Rectal smooth muscle tissue (tissue), 1 donor: ENCODE measurements at regions not wholly inside any gene's neighbourhood (a gene's known extent, or its start where the extent isn't known, plus 50 kb on each side); places are given as distances from the start of the nearest gene placed in this dataset.

Experiments used
- H3K27ac ChIP-seq: one replicate; pipeline ENCODE4 v1.7.0; 2013; ENCODE audit warnings: low read depth, low read length, inconsistent platforms
- H3K27me3 ChIP-seq: one replicate; pipeline ENCODE4 v1.7.0; 2013; ENCODE audit warnings: low read length; ENCODE audit not compliant: control insufficient read depth, insufficient read depth
- H3K36me3 ChIP-seq: one replicate; pipeline ENCODE4 v1.7.0; 2013; ENCODE audit warnings: low read length; ENCODE audit not compliant: control insufficient read depth, insufficient read depth
- H3K4me1 ChIP-seq: one replicate; pipeline ENCODE4 v1.7.0; 2013; ENCODE audit warnings: low read length; ENCODE audit not compliant: control insufficient read depth, insufficient read depth
- H3K4me3 ChIP-seq: one replicate; pipeline ENCODE4 v1.7.0; 2013; ENCODE audit warnings: low read length
- H3K9ac ChIP-seq: one replicate; pipeline ENCODE4 v1.7.0; 2013; ENCODE audit warnings: low read length

DNA sequence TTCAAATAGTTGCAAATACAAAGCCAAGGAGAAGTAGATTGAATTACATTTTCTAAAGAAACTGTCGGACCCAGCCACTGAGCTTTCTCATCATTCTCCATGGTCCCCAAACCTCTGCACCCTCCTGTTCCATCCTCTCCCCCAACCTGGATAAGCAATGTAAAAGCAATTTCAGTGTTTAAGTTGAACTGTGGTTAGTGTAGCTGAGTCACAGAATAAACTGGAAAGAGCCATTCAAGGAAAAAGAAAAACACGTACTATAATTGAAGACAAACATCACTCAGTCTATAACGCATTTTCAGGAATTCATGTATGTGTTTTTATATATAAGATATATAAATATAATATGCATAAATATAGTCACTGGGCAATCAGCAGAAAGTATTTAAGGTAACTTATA lies 54.1 kb upstream of the TMEM161B start:
- Histone ChIP-seq H3K27me3 (no peaks in the 10 kb centered on the region), H3K9ac (no peak overlapping the region), H3K4me3 (no peak overlapping the region), H3K27ac (no peak overlapping the region), H3K4me1 (no peaks in the 10 kb centered on the region), H3K36me3 (no peaks in the 10 kb centered on the region)
